Stimulated activated CD8-positive, alpha-beta memory T cell treated with anti-CD3 and anti-CD28 coated beads, Interleukin-4, amount 100 ng/mL, for 24 hours (primary cell): ENCODE measurements at regions not wholly inside any gene's neighbourhood (a gene's known extent, or its start where the extent isn't known, plus 50 kb on each side); places are given as distances from the start of the nearest gene placed in this dataset.

Source experiments
- DNase-seq: peaks from one replicate; pipeline ENCODE4 v3.0.0-alpha.2; 2020; ENCODE audit warnings: low read depth

DNA sequence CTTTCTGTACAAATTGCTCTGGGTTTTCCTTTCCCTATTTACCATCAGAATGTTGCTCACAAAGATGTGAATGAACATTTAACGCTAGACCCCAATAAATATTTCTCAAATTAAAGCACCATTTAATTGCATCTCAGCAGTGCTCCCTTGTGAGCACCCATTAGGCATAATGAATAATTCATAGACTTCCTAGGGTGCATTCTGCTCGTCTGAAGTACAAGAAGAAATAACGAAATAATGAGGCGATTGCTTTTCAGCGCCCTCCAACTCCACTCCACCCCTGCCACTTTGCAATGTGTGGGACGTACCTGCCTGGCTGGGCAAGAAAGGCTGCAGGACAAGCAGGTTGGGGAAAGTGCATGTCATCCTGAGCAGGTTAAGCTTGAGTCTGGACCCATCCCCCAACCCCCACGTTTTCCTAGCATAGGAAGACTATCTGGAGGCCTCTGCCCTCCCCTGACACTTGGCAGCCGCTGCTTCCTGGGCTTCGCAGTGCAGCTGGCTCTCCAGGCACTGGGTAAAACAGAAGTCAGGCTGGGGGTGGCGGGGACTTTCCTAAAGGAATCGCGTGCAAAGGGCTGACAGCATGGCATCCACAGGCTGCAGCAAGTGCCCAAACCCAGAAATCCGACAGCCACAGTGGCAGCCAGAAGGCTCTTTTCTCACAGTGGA lies 253.7 kb downstream of the DUSP6 start:
- no peak for DNase-seq

GRCh38 chr12:89092297-89092696 lies 260.0 kb downstream of the DUSP6 start:
- DNase-seq, result no peak

- DNase-seq, result no peak
Measured at GRCh38 chr12:89091293-89091841, 260.9 kb downstream of the DUSP6 start.

DNA sequence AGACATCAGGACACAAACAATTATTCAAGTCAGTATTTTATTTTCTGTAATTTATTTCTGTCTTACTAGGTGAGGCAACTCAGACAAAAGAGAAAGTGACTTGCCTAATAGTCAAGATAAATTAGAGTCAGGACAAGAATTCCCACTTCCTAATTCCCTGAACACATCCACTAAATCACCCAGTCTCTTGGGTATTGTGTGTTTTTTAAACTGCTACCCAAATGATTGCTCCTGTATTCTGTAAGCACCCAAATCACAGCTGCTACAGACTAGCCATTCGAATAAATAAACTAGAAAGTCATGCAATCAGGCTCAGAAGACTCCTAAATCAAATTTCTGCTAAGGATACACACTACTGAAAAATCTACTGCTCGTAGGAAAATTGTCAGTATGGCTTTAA lies 263.0 kb downstream of the DUSP6 start:
- DNase-seq, result no peak

DNA sequence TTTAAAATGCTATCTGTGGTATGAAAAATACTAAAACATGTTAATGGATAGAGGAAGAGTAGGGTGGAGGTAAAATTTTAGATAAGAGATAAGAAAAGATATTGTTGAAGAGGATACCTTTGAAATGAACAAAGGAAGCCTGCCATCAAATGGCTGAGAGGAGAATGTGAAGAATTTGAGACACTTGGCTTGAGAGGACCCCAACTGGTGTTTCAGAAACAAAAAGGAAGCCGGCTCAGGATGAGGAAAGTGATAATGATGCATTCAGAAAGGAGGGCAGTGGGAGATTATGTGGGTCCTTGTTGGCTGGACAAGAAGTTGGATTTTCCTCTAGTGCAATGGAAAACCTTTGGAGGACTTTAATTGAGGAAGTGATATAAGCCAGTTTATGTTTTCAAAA lies 264.4 kb downstream of the DUSP6 start:
- DNase-seq, result no peak

- no peak for DNase-seq
Measured at GRCh38 chr12:89087149-89087825, 265.0 kb downstream of the DUSP6 start.

DNA sequence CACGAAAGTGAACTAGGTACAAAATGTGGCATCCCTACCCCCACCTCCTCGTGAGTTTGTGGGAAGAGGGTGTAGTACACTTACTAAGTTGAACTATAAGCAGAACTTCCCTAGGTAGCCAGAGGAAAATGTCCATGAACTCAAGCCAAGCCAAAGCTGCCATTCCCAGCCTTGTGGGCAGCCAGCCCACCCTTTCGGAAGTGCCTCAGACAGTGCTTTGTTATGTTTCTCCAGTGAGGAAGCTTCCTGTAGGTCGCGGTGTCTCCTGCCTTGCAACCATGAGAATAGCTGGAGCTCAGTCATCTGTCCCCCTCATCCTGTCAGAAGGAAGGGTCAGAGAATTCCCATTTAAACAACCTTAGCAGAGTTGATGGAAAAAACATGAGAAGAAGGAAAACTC lies 266.9 kb downstream of the DUSP6 start:
- no peak for DNase-seq

DNA sequence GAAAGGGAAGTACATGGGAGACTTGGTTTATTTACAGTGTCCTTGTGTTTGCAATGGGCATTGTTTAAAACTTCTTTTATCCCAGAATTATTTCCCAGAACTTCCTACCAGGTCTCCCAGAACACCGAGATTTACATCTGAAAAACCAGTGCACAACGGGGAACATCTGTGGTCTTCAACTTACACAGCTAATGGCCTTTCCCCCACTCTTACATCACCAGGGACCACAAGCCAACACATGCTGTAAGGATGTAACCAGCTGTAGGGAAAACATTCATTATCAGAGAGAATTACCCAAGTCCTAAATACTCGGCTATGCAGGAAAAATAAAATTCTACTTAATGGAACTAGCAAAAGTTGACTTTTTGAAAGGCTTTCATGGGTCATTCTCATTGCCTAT lies 267.6 kb downstream of the DUSP6 start:
- no peak for DNase-seq

DNA sequence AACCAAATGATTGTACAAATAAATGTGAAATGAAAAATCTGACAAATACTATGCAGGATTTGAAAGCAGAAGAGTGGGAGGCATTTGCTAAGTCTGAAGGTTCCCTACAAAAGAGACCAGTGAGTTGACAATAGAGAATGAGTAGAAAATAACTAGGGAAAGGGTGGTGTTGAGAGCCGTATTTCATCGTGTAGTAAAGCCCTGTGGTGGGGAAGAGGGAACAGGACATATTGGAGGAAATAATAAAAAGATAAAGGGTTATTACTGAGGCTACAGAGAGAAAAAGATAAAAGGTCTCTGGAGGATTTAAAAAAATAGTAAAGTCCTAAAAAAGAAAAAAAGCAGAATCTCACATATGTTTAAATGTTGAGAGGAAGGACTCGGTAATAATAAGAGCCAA lies 268.8 kb downstream of the DUSP6 start:
- no peak for DNase-seq

DNA sequence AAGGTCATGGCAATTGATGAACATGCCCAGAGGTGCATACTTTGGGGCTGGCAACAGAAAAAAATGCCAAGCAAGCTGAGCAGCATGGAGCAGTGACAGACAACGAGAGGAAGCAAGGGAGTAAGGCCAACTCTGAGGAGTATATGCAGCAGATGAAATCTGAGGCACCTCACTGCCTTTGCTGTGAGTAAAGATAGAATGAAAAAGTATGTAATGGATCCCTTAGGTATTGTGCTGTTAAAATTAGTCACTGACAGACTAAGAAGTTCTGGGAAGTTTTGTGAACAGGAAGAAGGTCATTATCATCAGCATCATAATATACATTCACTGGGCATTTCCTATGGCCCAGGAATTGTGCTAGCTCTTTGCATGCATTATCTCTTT lies 269.9 kb downstream of the DUSP6 start:
- no peak for DNase-seq

GRCh38 chr12:89081719-89082369 lies 270.5 kb downstream of the DUSP6 start:
- no peak for DNase-seq

- DNase-seq, result no peak
Measured at GRCh38 chr12:89080793-89081465, 271.4 kb downstream of the DUSP6 start.

DNA sequence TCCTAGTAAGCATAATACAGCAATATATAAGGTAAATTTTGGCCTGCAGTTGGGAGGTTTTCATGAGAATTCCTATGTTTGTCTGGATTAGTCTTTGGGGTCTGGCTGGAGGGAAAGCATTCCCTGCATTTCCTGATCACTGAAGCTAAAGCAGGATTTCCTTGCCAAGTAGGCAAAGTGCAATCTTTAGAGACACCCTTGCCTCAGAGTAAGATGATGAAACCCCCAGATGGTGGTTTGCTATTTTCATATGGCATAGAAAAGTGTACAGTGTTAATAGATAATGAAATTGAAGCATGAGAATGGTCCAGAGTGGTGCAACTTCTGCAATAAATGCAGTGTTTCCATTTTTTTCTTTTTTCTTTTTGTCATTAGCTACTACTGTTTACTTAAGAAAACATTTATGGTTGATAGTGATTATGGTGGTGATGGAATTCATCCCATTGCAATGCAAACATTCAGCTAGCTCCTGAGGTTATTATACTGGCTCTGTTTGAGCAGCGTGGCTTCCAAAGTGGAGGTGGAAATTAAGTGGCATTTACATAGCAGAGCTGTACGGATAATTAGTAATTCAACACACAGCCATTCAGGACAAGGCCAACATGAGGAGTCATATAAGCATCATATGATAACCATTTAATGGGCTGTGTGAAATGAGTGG lies 276.3 kb downstream of the DUSP6 start:
- no peak for DNase-seq

DNA sequence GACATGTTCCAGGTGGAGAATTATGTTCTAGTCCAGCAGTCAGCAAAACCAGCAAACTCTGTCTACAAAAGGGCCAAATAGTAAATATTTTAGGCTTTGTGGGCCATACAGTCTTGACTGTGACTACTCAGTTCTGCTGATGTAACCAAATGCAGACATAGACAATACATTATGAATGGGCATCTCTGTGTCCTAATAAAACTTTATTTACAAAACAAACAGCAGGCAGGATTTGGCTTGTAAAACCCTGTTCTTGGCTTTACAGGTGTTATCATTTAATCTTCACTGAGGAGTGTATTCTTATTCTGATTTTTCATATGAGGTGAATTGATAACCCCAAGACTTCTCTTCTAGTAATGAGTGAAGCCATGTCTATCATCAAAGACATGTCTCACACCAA lies 278.6 kb downstream of the DUSP6 start:
- no peak for DNase-seq

DNA sequence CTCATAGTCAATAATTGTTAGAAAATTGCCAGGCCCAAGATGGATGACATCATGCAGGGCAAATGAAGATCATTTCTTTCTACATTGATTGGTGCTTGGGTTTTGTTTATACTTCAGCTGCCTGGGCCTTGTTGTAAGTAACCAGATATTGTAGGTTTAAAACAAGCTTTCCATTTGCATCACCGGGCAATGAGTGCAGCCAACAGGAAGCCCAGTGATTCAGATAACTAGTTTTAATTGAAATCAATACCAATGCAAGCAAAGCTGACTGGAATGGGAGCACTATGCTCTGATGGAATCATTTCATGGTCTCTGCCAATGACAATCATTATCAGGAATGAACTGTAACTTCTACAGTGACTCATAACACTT lies 279.3 kb downstream of the DUSP6 start:
- DNase-seq, result no peak

DNA sequence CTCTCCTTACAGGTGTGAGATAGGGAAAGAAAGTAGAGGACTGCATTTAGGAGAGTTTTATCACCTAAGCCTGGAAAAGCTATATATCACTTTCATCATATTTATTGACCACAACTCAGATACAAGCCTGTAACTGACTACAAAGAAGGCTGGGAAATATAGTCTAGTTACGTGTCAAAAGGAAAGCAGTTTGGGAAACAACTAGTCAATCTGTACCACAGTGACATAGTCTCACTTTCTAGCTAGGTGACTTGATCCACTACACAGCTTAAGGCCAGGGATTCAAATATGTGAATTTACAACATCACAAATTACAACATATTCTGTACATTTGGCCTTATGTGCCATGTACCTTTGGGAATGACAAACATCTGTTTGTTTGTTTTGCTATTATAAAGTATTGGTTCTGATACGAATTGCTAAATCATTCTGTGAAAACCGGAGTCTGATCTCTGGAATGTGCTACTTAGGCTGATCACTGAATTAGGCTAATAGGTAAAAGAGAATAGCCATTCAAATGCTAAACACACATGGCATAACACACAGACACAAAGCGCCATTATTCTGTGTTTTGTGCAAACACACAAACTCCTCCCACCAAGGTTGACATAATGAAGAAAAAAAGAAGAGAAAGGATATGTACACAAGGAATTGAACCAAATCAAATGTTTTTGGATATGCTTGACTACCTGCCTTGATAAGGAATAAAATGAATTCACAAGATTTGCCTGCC lies 279.8 kb downstream of the DUSP6 start:
- no peak for DNase-seq

- DNase-seq, result no peak
Measured at GRCh38 chr12:89070603-89071002, 281.7 kb downstream of the DUSP6 start.

DNA sequence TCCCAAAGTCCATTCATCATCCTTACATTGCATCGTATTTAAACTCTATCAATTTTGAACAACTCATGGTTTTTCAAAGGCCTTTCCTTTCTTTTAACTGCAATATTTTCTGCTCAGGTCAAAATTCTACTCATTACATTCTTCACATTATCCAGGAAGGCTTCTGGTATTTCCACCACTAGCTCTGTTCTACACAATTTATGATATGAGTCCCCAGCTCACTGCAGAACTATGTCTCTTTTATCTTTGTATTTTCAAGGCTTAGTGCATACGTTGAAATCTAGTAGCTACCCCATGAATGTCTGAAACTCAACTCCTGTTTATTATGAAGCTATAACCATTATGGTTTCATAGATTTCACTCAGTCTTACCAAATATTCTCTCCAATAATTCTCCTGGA lies 282.9 kb downstream of the DUSP6 start:
- DNase-seq, result no peak

- DNase-seq, result no peak
Measured at GRCh38 chr12:89067421-89068187, 284.7 kb downstream of the DUSP6 start.

DNA sequence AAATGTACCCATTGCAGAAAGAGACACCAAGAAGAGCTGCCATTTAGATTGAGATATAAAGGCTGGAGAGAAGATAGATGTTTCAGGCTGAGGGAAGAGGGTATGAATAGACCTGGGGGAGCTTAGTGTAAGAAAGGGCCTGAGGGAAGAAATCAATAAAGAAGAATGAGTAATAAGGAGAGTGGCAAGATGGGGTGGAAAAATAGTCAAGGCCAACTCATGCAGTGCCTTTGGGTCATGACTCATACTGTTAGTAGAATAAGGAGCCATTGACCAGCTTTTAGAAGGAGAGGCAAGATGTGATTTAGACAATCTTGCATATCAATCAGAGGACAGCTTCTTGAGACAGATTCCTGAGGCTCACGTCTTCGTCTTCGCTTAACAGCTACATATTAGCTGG lies 287.5 kb downstream of the DUSP6 start:
- no peak for DNase-seq

DNA sequence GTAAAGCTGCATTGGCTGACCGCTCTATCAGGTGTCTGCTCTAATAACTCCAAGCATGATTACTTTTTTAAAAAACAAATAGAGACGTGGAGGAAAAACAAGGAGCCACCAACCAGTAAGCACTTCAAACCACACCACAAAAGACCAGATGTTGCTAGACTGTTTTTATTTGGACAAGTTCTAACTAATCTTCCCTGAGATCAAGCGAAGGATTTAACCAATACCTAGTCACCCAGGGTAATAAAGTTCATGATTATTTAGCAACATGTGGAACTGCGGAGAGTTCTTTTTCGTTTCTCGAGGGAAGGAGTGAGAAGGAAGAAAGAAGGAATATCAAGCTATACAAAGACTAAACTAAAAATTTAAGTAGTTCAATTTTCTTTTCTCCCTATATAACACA lies 288.1 kb downstream of the DUSP6 start:
- DNase-seq, result no peak
